Stomach (tissue), 8 donors: ENCODE measurements at regions not wholly inside any gene's neighbourhood (a gene's known extent, or its start where the extent isn't known, plus 50 kb on each side); places are given as distances from the start of the nearest gene placed in this dataset.
A peak's percentile ranks its signal among the peaks of the same experiment; 100 is the strongest.

ENCODE experiments used
- DNase-seq, 2 donors: peaks; one replicate each; pipeline versions ENCODE4 v3.0.0 to v3.0.0-alpha.2; 2013 to 2019
- H3K27ac ChIP-seq, 5 donors: fragments of 200-600 bp in 4 of 5; sonication (generic) in 4 of 5; one replicate each; pipeline ENCODE4 v1.5.1; 2013 to 2019; ENCODE audit warnings: mild to moderate bottlenecking in 1 of 5, moderate library complexity in 1 of 5
- H3K27me3 ChIP-seq, 3 donors: fragments of 200-600 bp; sonication (generic); one replicate each; pipeline ENCODE4 v1.5.1; 2017 to 2019; ENCODE audit warnings: mixed run types in 1 of 3
- H3K36me3 ChIP-seq, 4 donors: fragments of 200-600 bp; sonication (generic); 1 replicate in 3 of 4; 2 replicates in 1 of 4; pipeline ENCODE4 v1.5.1; 2016 to 2019
- H3K4me1 ChIP-seq, 4 donors: fragments of 200-600 bp; sonication (generic); one replicate each; pipeline ENCODE4 v1.5.1; 2016 to 2019
- H3K4me3 ChIP-seq, 4 donors: fragments of 200-600 bp; sonication (generic) in 3 of 4; one replicate each; pipeline ENCODE4 v1.5.1; 2016 to 2019; ENCODE audit warnings: mild to moderate bottlenecking in 1 of 4
- H3K9me3 ChIP-seq, 4 donors: fragments of 200-600 bp; sonication (generic); one replicate each; pipeline ENCODE4 v1.5.1; 2016 to 2019
- CTCF ChIP-seq, 7 experiments: fragments of 450-650 bp in 4 of 7; fragments of 200-600 bp in 3 of 7; sonication (generic) in 3 of 7; IDR thresholded peaks; one replicate each; pipeline ENCODE4 v1.5.1; 2016 to 2019; ENCODE audit warnings: antibody characterized with exemption in 7 of 7, control low read depth in 2 of 7, mild to moderate bottlenecking in 1 of 7
- EP300 ChIP-seq: sonication (generic); formaldehyde crosslinking; IDR thresholded peaks from one replicate; pipeline ENCODE4 v1.6.1; 2017; ENCODE audit warnings: antibody characterized with exemption
- POLR2A ChIP-seq, 4 donors: fragments of 450-650 bp; IDR thresholded peaks; one replicate each; pipeline ENCODE4 v1.6.1; 2016; ENCODE audit warnings: antibody characterized with exemption in 4 of 4, control low read depth in 2 of 4, mild to moderate bottlenecking in 1 of 4, moderate library complexity in 1 of 4
- POLR2AphosphoS5 ChIP-seq, 3 donors: sonication (generic); formaldehyde crosslinking; IDR thresholded peaks; one replicate each; pipeline ENCODE4 v1.6.1; 2016; ENCODE audit warnings: antibody characterized with exemption in 3 of 3
- WGBS, 5 donors: extraction: QIAGEN DNeasy Blood & Tissue Kit in 3 of 5; methylation state at CpG; one replicate each; pipeline versions ENCODE4 v1.1.5 to v1.1.7; 2013 to 2018; 5-methylcytosine and 5-hydroxymethylcytosine counted together
- intact Hi-C: fragments of 100-400 bp; cut with DNase I; formaldehyde crosslinking; loops from one replicate; pipeline ENCODE4 v1.15.1; 2023; ENCODE audit warnings: low total_unique reads
- donor health status: healthy with polysubstance abuse.
- donor health status: Bipolar disorder and iron deficiency.
- donor health status: healthy.

- TF ChIP-seq POLR2A (IDR thresholded peaks at IDR 0.05) (no peak), EP300 (no peak), POLR2AphosphoS5 (IDR thresholded peaks at IDR 0.05) (no peak), CTCF (IDR thresholded peaks at IDR 0.05) (no peak)
These were observed 85.2 kb upstream of the NKD1 start for GRCh38 chr16:50462793-50463507.

GRCh38 chr16:50461400-50461760 lies 86.8 kb upstream of the NKD1 start:
- H3K4me3 ChIP-seq, result no peak overlapping the region
- H3K27ac ChIP-seq, result peak overlapping the region in 1 of 5 donors; percentile 20
- H3K36me3 ChIP-seq, result no peaks in the 10 kb centered on the region
- H3K9me3 ChIP-seq, result no peaks in the 10 kb centered on the region
- no peak for DNase-seq
- peaks cover 0 to 10% (median 4%) of the 10 kb centered on the region in 4 donors for H3K4me1 ChIP-seq
- intact Hi-C loops, result no loop called here
- WGBS, 5 donors, result 70 to 83% (median 77%) methylated on average over 4 of the region's 4 CpGs
- no peak for TF ChIP-seq EP300
- TF ChIP-seq POLR2A (IDR thresholded peaks at IDR 0.05), result no peak
- TF ChIP-seq POLR2AphosphoS5 (IDR thresholded peaks at IDR 0.05), result no peak
- no peak for TF ChIP-seq CTCF (IDR thresholded peaks at IDR 0.05)
- H3K27me3 ChIP-seq, result peaks cover 0 to 30% (median 0%) of the 10 kb centered on the region in 3 donors

More at GRCh38 chr16:50462793-50463507, 85.2 kb upstream of the NKD1 start:
- Histone ChIP-seq H3K9me3 (no peaks in the 10 kb centered on the region), H3K36me3 (no peaks in the 10 kb centered on the region), H3K27ac (peak overlapping the region in 2 of 5 donors; percentile 7 to 26), H3K4me3 (no peak overlapping the region), H3K27me3 (peaks cover 0 to 43% (median 4%) of the 10 kb centered on the region in 3 donors), H3K4me1 (peaks cover 3 to 17% (median 12%) of the 10 kb centered on the region in 4 donors)
- WGBS, 5 donors, result 64 to 77% (median 71%) methylated on average over 12 of the region's 12 CpGs
- DNase-seq, result peak in 1 of 2 donors; percentile 18
- intact Hi-C loops, result no loop called here

DNA sequence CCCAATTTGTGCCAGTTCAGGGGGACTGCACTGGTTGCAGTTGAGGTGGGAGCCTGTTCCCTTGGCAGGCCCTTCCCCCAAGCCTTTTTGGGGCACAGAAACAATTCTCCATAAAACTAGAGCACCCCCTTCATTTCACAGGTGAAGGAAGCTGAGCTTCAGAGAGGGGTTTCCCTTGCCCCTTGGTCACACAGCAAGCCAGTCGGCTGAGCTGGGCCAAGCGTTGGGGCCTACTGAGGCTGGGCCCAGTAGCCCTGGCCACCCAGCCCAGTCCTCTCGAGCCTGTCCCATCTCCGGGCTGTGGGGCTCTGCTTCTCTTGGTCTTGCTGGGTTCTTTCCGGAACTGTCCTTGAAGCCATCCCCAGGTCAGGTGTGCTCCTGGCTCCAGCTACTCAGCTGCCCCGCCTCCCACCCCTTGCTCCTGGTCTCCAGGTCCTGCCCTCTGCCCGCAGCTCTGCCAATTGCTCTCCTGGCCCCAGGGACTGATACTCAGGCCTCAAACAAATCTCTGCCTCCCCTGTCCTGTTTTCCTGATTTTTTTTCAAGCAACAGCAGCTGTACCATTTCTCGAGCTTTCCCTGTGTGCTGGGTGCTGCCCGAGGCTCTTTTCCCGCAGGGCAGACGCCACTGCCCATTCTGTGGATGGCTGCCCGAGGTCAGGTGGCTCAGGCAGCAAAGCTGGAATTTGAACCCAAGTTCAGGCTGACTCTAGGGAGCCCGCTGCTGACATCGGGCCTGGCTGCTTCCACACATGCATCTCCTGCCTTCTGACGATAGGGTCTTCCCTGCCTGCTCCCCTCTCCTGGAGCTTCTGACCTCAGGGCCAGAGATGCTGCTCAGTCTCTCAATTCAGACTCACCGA lies 87.4 kb upstream of the NKD1 start:
- H3K36me3 ChIP-seq, result no peaks in the 10 kb centered on the region
- peaks cover 0 to 26% (median 0%) of the 10 kb centered on the region in 3 donors for H3K27me3 ChIP-seq
- WGBS, 5 donors, result 77 to 87% (median 80%) methylated on average over 16 of the region's 16 CpGs
- DNase-seq, result peak in 1 of 2 donors; percentile 64
- intact Hi-C loops, result no loop called here
- no peaks in the 10 kb centered on the region for H3K9me3 ChIP-seq
- H3K4me3 ChIP-seq, result no peak overlapping the region
- peaks cover 0 to 10% (median 4%) of the 10 kb centered on the region in 4 donors for H3K4me1 ChIP-seq
- peak overlapping the region in 1 of 5 donors; percentile 20 for H3K27ac ChIP-seq
- TF ChIP-seq EP300 (no peak), POLR2A (IDR thresholded peaks at IDR 0.05) (no peak), CTCF (IDR thresholded peaks at IDR 0.05) (no peak), POLR2AphosphoS5 (IDR thresholded peaks at IDR 0.05) (no peak)

- Histone ChIP-seq H3K27me3 (peaks cover 0 to 25% (median 0%) of the 10 kb centered on the region in 3 donors), H3K27ac (peak overlapping the region in 1 of 5 donors; percentile 46), H3K9me3 (no peaks in the 10 kb centered on the region), H3K36me3 (no peaks in the 10 kb centered on the region), H3K4me1 (peaks cover 0 to 10% (median 3%) of the 10 kb centered on the region in 4 donors), H3K4me3 (no peak overlapping the region)
- intact Hi-C loops, result no loop called here
- 31 to 50% (median 49%) methylated on average over 13 of the region's 13 CpGs for WGBS, 5 donors
- DNase-seq, result no peak
- TF ChIP-seq POLR2A (IDR thresholded peaks at IDR 0.05), result no peak
- TF ChIP-seq POLR2AphosphoS5 (IDR thresholded peaks at IDR 0.05), result no peak
- TF ChIP-seq CTCF (IDR thresholded peaks at IDR 0.05), result no peak
- no peak for TF ChIP-seq EP300
These were observed 88.6 kb upstream of the NKD1 start for GRCh38 chr16:50459496-50460080.
